ENCODE measurements at regions not wholly inside any gene's neighbourhood (a gene's known extent, or its start where the extent isn't known, plus 50 kb on each side); places are given as distances from the start of the nearest gene placed in this dataset.
A peak's percentile ranks its signal among the peaks of the same experiment; 100 is the strongest.
"Not testable (repeated sequence)": the region's sequence is repeated elsewhere in the genome, so short reads cannot be mapped to it uniquely, and the experiment has no call there.

- DNase-seq, result no peak
Measured at GRCh38 chr5:94102849-94103248, 361.4 kb upstream of the POU5F2 start.

- DNase-seq, result not testable (repeated sequence)
Measured at GRCh38 chr5:94097384-94097783, 356.0 kb upstream of the POU5F2 start.

DNA sequence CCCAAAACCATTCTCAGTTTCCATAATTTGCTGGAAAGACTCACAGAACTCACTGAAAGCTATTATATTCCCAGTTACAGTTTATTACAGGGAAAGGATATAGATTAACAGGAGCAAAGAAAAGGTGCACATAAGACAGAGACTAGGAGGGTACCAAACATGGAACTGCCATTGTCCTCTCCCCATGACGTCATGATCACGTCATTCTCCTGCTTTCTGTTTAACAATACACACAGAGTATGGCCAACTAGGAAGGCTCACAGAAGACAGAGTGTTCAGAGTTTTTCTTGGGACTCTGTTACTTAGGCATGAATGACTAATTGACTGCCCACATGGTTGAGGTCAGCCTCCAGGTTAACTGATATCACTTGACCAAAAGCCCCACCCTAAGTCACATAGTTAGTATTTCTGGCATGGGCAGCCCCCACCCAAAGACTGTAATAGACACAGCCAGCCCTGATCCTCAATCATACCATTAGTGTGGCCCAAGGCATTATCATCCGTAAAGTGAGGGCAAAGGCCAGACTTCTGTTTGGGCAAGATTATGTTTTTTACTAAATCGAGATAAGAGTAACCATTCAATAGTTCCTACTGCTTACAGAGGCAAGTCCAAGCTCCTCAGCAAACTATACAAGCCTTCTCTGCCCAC lies 353.5 kb upstream of the POU5F2 start:
- DNase-seq, result no peak

GRCh38 chr5:94093300-94093699 lies 351.9 kb upstream of the POU5F2 start:
- DNase-seq, result no peak

GRCh38 chr5:94086635-94087034 lies 345.2 kb upstream of the POU5F2 start:
- not testable (repeated sequence) for DNase-seq

DNA sequence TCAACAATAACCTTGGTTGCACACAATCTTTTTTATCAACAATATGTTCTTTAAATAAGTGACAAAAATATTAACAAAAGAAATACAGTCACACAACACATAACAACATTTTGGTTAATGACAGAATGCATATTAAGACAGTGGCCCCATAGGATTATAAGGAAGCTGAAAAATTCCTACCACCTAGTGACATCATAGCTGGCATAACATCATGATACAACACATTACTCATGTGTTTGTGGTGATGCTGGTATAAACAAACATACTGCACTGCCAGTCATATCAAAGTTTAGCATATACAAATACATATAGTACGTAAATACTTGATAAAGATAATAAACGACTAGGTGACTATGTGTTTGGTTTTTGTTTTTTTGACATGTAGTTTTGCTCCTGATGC lies 344.8 kb upstream of the POU5F2 start:
- no peak for DNase-seq

GRCh38 chr5:94082405-94082804 lies 341.0 kb upstream of the POU5F2 start:
- peak; percentile 17 for DNase-seq

DNA sequence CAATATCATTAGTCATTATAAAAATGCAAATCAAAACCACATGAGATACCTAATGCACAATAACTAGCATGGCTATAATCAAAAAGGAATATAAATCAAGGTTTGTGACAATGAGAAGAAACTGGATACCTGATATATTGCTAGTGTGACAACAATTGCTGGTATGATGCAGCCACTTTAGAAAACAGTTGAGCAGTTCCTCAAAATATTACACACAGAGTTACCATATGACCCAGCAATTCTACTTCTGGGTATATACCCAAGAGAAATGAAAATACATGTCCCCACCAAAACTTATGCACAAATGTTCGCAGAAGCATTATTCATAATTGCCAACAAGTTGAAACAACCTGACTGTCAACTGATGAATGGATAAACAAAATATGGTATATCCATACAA lies 339.7 kb upstream of the POU5F2 start:
- DNase-seq, result no peak

- DNase-seq, result no peak
Measured at GRCh38 chr5:94080390-94080789, 339.0 kb upstream of the POU5F2 start.

DNA sequence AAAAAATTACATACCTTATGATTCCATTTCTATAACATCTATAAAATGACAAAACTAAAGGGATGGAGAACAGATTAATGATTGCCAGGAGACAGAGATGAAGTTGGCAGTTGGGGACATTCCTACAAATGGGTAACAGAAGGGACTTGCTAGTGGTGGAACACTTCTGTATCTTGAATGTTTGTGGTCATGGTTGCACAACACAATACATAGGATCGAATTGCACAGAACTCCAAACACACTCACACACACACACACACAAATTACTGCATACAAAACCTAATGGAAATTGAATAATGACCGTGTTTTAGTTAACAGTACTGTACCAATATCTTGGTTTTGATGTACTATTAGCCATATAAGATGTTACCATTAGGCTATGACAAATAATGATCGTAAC lies 330.7 kb upstream of the POU5F2 start:
- no peak for DNase-seq

DNA sequence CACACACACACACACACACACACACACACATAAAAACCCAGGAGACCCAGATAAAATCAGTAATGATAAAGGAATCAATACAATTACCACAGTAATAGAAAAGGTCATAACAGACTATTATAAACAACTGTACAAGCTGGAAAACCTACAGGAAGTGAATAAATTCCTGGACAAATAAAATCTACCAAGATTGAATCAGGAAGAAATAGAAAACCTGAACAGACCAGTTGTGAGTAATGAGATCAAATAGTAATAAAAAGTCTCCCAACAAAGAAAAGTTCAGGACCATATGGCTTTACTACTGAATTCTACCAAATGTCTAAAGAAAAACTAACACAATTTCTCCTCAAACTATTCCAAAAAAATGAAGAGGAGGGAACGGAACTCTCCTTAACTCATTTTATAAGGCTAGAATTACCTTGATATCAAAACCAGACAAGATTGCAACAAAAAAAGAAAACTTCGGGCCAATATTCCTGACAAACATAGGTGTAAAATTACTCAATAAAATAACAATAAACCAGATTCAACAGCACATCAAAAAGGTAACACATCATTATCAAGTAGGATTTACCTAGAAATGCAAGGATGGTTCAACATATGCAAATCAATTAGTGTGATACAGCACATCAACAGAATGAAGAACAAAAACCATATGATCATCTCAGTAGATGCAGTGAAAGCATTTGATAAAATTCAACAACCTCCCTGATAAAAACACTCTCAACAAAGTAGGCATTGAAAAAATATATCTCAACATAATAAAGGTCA lies 325.2 kb upstream of the POU5F2 start:
- no peak for DNase-seq

- DNase-seq, result no peak
Measured at GRCh38 chr5:94064025-94064424, 322.6 kb upstream of the POU5F2 start.

DNA sequence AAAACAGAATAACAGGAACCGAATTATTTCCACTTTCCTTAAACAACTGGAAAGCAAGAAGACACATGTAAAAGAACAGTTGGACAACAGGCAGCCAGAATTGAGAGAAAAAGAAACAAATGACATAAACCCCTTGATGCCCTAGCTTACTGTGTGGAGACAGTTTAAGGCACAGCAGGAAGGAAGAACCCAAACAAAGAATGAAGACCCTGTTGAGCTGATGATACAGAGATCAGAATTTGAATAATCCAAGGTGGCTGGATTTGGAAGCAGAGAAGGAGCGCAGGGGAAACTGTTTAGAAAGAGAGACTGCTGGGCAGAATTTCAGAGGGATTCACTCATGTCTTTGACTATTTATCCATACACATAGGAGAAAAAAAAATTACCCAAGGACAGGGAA lies 316.3 kb upstream of the POU5F2 start:
- no peak for DNase-seq

DNA sequence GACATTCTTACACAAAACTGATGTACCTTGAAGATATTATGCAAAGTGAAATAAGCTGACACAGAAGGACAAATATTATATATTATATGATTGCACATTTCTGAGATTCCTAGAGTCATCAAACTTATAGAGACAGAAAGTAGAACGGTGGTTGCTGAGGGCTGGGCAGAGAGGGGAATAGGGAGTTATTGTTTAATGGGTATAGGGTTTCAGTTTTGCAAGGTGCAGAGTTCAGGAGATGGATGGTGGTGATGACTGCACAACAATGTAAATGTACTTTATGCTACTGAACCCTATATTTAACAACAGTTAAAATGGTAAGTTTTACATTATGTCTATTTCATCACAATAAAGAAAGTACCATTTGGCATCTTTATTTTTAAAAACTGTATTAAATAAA lies 315.8 kb upstream of the POU5F2 start:
- no peak for DNase-seq

GRCh38 chr5:94049307-94049922 lies 308.0 kb upstream of the POU5F2 start:
- not testable (repeated sequence) for DNase-seq

DNA sequence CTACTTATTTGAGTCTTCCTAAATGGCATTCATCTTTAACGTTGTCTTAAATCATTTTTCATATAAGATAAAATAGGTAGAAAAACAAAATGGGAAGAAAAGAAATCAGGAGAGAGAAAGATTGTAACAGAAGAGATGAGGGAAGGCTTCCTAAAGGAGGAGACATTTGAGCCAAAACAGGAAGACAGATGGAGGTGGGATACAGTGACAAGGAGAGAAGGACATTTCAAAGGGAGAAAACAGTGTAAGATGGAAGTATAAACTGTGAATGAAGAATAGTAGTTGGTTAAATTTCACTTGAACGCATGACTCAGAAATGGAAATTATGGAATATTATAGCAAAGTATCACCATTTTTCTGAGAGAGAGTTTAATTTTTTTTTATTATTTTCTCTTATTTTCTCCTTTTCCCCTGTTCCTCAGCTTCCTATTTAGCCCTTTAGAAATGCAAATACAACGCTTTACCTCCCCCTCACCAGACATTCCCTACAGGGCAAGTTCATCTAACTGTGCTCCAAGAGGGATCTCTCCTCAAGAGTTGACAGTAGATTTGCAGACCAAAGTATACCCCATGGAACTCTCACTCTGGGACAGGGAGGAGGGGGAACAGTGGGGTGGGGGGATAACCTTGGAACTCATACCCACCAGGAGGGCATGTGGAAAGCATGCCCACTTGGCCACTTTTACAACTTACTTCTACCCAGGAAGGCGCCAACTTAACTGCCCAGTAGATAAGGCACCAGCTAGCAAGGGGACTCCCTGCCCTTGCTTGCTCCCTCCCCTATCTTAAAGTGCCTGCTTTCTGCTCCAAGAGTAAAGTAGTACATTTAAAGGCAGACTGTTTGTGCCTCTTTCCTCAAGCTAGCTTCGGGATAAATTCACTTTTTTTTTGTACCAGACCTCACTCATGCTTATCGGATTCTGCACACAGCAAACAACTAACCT lies 304.7 kb upstream of the POU5F2 start:
- no peak for DNase-seq

DNA sequence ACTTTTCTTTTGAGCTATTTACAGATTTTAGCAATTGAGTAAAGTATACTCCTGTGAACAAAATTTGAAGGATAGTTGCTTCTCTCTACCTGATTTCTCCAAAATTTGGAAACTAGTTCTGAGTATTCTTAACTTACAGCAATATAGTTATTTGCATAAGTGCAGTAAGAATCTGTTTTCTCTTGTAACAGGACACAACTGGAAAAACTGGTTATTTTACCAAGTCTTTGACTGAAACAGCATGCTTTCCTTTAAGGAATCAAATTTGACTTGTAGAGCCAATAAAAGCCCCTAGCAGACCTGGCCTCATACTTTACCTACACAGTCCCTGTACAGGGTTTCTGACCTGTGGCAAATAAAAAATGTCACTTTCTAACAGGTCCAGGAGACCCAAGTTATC lies 301.9 kb upstream of the POU5F2 start:
- no peak for DNase-seq

GRCh38 chr5:94040591-94041148 lies 299.3 kb upstream of the POU5F2 start:
- DNase-seq, result no peak

- no peak for DNase-seq
Measured at GRCh38 chr5:94039101-94039500, 297.7 kb upstream of the POU5F2 start.

GRCh38 chr5:94031631-94032030 lies 290.2 kb upstream of the POU5F2 start:
- no peak for DNase-seq

- DNase-seq, result no peak
Measured at GRCh38 chr5:94028001-94028400, 286.6 kb upstream of the POU5F2 start.

DNA sequence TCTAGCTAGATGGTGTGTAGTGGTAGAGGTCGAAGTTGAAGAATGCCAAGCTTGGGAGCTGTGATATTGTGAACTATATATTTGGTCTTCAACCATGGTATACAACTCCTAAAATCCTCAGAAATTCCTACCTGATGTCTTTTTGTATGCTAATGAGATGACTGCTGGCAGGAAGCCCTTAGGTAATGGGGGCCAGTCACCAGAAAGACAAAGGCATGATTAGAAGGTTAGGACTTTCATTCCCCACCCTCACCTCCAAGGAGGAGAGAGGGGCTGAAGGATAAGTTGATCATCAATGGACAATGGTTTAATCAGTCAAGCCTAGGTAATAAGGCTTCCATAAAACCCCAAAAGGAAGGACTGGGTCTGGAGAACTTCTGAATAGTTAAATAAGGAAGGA lies 285.7 kb upstream of the POU5F2 start:
- DNase-seq, result no peak

Measured in NCI-H1092 treated with DMSO at 0.1 percent for 48 hours (cell line).